Esophagus muscularis mucosa (tissue), 4 donors: ENCODE measurements at regions not wholly inside any gene's neighbourhood (a gene's known extent, or its start where the extent isn't known, plus 50 kb on each side); places are given as distances from the start of the nearest gene placed in this dataset.

Source experiments
- DNase-seq: peaks from one replicate; pipeline ENCODE4 v3.0.0-alpha.2; 2017; ENCODE audit errors: extremely low spot score
- H3K27ac ChIP-seq, 4 donors: fragments of 200-600 bp; sonication (generic); replicated peaks in 1 of 4; 1 replicate in 3 of 4; 2 replicates in 1 of 4; pipeline ENCODE4 v1.5.1; 2016 to 2019; ENCODE audit warnings: mild to moderate bottlenecking in 1 of 4
- H3K27me3 ChIP-seq, 4 donors: fragments of 200-600 bp; sonication (generic); one replicate each; pipeline versions ENCODE4 v1.5.1 to v1.6.0; 2016 to 2019
- H3K36me3 ChIP-seq, 4 donors: fragments of 200-600 bp; sonication (generic); one replicate each; pipeline ENCODE4 v1.5.1; 2016 to 2019
- H3K4me1 ChIP-seq, 4 donors: fragments of 200-600 bp; sonication (generic); one replicate each; pipeline ENCODE4 v1.5.1; 2016 to 2019
- H3K4me3 ChIP-seq, 4 donors: fragments of 200-600 bp; sonication (generic); 1 replicate in 2 of 4; 2 replicates in 2 of 4; pipeline ENCODE4 v1.5.1; 2016 to 2019; ENCODE audit warnings: mild to moderate bottlenecking in 4 of 4, moderate library complexity in 1 of 4
- H3K9me3 ChIP-seq, 4 donors: fragments of 200-600 bp; sonication (generic); 1 replicate in 3 of 4; 2 replicates in 1 of 4; pipeline ENCODE4 v1.5.1; 2016 to 2019
- CTCF ChIP-seq, 3 experiments: fragments of 200-600 bp in 2 of 3; fragments of 450-650 bp in 1 of 3; sonication (generic) in 2 of 3; IDR thresholded peaks; one replicate each; pipeline ENCODE4 v1.5.1; 2017 to 2019; ENCODE audit warnings: antibody characterized with exemption in 3 of 3, mild to moderate bottlenecking in 2 of 3, moderate library complexity in 1 of 3
- EP300 ChIP-seq: sonication (generic); formaldehyde crosslinking; IDR thresholded peaks from one replicate; pipeline ENCODE4 v1.6.1; 2017; ENCODE audit warnings: antibody characterized with exemption
- POLR2A ChIP-seq: fragments of 450-650 bp; IDR thresholded peaks from one replicate; pipeline ENCODE4 v1.6.1; 2017; ENCODE audit warnings: antibody characterized with exemption, moderate library complexity, mild to moderate bottlenecking, low read depth
- POLR2AphosphoS5 ChIP-seq, 2 donors: sonication (generic); formaldehyde crosslinking; IDR thresholded peaks; one replicate each; pipeline ENCODE4 v1.6.1; 2017; ENCODE audit warnings: antibody characterized with exemption in 2 of 2
- WGBS: methylation state at CpG from one replicate; pipeline ENCODE4 v1.1.5; 2018; 5-methylcytosine and 5-hydroxymethylcytosine counted together
- intact Hi-C: fragments of 100-400 bp; cut with DNase I; formaldehyde crosslinking; loops from one replicate; pipeline ENCODE4 v1.15.1; 2023

GRCh38 chr1:221166559-221167318 is 287.5 kb downstream of the HLX start:
- peaks cover 0 to 4% (median 3%) of the 10 kb centered on the region in 4 donors for H3K9me3 ChIP-seq
- no peaks in the 10 kb centered on the region for H3K36me3 ChIP-seq
- intact Hi-C loops = no loop called here
- peaks cover 0 to 28% (median 13%) of the 10 kb centered on the region in 4 donors for H3K4me1 ChIP-seq
- WGBS = 79% methylated on average over 4 of the region's 4 CpGs
- H3K27me3 ChIP-seq = no peaks in the 10 kb centered on the region
- no peak overlapping the region for H3K4me3 ChIP-seq
- DNase-seq = no peak
- H3K27ac ChIP-seq = no peak overlapping the region
- no peak for TF ChIP-seq POLR2A

- H3K4me3 ChIP-seq = no peak overlapping the region
- no peaks in the 10 kb centered on the region for H3K27me3 ChIP-seq
- peaks cover 0 to 11% (median 6%) of the 10 kb centered on the region in 4 donors for H3K9me3 ChIP-seq
- peaks cover 0 to 23% (median 13%) of the 10 kb centered on the region in 4 donors for H3K4me1 ChIP-seq
- 56% methylated on average over 2 of the region's 2 CpGs for WGBS
- no peak for DNase-seq
- no peak overlapping the region for H3K27ac ChIP-seq
- intact Hi-C loops = no loop called here
- TF ChIP-seq POLR2A = no peak
- TF ChIP-seq POLR2AphosphoS5 (IDR thresholded peaks at IDR 0.05) = no peak
- TF ChIP-seq CTCF (IDR thresholded peaks at IDR 0.05) = no peak
- no peak for TF ChIP-seq EP300
- no peaks in the 10 kb centered on the region for H3K36me3 ChIP-seq
These were observed 290.2 kb downstream of the HLX start for GRCh38 chr1:221169447-221169889.

- H3K4me1 ChIP-seq = peaks cover 0 to 23% (median 14%) of the 10 kb centered on the region in 4 donors
- H3K36me3 ChIP-seq = no peaks in the 10 kb centered on the region
- no peaks in the 10 kb centered on the region for H3K27me3 ChIP-seq
- no peak for DNase-seq
- no peak overlapping the region for H3K4me3 ChIP-seq
- H3K27ac ChIP-seq = no peak overlapping the region
- TF ChIP-seq POLR2A (no peak), EP300 (no peak), CTCF (IDR thresholded peaks at IDR 0.05) (no peak), POLR2AphosphoS5 (IDR thresholded peaks at IDR 0.05) (no peak)
- peaks cover 0 to 11% (median 6%) of the 10 kb centered on the region in 4 donors for H3K9me3 ChIP-seq
- intact Hi-C loops = no loop called here
These were observed 290.9 kb downstream of the HLX start for GRCh38 chr1:221170171-221170570.

GRCh38 chr1:221171768-221172167 is 292.5 kb downstream of the HLX start:
- no peak for DNase-seq
- H3K9me3 ChIP-seq = peaks cover 0 to 11% (median 6%) of the 10 kb centered on the region in 4 donors
- intact Hi-C loops = no loop called here
- H3K4me1 ChIP-seq = peaks cover 0 to 9% (median 7%) of the 10 kb centered on the region in 4 donors
- no peaks in the 10 kb centered on the region for H3K27me3 ChIP-seq
- 93% methylated on average over 2 of the region's 2 CpGs for WGBS
- no peak overlapping the region for H3K4me3 ChIP-seq
- H3K27ac ChIP-seq = no peak overlapping the region
- TF ChIP-seq EP300 (no peak), POLR2AphosphoS5 (IDR thresholded peaks at IDR 0.05) (no peak), POLR2A (no peak), CTCF (IDR thresholded peaks at IDR 0.05) (no peak)
- H3K36me3 ChIP-seq = no peaks in the 10 kb centered on the region

GRCh38 chr1:221172841-221173240 is 293.6 kb downstream of the HLX start:
- TF ChIP-seq POLR2AphosphoS5 (IDR thresholded peaks at IDR 0.05) (no peak), POLR2A (no peak), CTCF (IDR thresholded peaks at IDR 0.05) (no peak), EP300 (no peak)
- intact Hi-C loops = no loop called here
- peaks cover 0 to 9% (median 7%) of the 10 kb centered on the region in 4 donors for H3K4me1 ChIP-seq
- peaks cover 0 to 11% (median 6%) of the 10 kb centered on the region in 4 donors for H3K9me3 ChIP-seq
- no peaks in the 10 kb centered on the region for H3K27me3 ChIP-seq
- no peak for DNase-seq
- 81% methylated on average over 1 of the region's 1 CpG for WGBS
- no peak overlapping the region for H3K4me3 ChIP-seq
- H3K27ac ChIP-seq = no peak overlapping the region
- no peaks in the 10 kb centered on the region for H3K36me3 ChIP-seq
